ENCODE measurements at regions not wholly inside any gene's neighbourhood (a gene's known extent, or its start where the extent isn't known, plus 50 kb on each side); places are given as distances from the start of the nearest gene placed in this dataset.

DNA sequence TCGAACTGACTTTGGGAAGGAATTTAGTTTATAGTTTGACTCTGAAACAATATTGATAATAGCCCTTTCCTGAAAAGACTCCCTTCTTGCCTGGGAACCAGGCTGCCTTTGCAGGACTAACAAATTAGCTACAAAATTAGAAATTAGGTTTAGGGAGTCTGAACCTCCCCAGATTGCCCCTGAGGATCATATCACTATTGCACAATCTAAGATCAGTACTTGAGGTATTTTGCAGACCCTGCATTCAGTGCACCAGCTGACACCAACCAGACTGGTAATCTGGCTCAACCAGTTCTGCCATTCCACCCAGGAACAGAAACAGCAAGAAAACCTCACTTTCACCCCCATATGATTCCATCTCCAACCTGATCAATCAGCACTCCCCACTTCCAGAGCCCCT lies 131.8 kb upstream of the GALNT5 start:
- Histone ChIP-seq H4K91ac (ENCODE audit: low read depth, low read length, poor library complexity) (no peak overlapping the region), H3K79me1 (ENCODE audit: low read depth, low read length) (no peaks in the 10 kb centered on the region), H4K8ac (ENCODE audit: low read depth, low read length) (no peak overlapping the region), H3K4me1 (ENCODE audit: control insufficient read depth in 2 of 2, insufficient read depth in 1 of 2, low read depth in 1 of 2, low read length in 2 of 2) (no peaks in the 10 kb centered on the region), H3K36me3 (replicated peaks in 1 of 2; ENCODE audit: control insufficient read depth in 2 of 2, insufficient read depth in 2 of 2, low read length in 2 of 2) (no peaks in the 10 kb centered on the region), H3K4me3 (ENCODE audit: low read length in 2 of 2) (no peak overlapping the region), H3K27me3 (ENCODE audit: control insufficient read depth in 3 of 3, insufficient read depth in 3 of 3, low read depth in 1 of 3, low read length in 3 of 3) (no peaks in the 10 kb centered on the region), H3K14ac (ENCODE audit: low read length) (no peak overlapping the region), H3K27ac (replicated peaks; ENCODE audit: low read length) (no peak overlapping the region), H2BK120ac (ENCODE audit: low read depth, low read length) (no peak overlapping the region), H2BK15ac (ENCODE audit: low read length) (no peak overlapping the region), H3K18ac (ENCODE audit: low read length) (no peak overlapping the region), H3K9ac (ENCODE audit: low read depth, low read length, poor library complexity) (no peak overlapping the region), H2BK12ac (ENCODE audit: low read length) (no peak overlapping the region), H2AK5ac (ENCODE audit: low read depth, low read length) (no peak overlapping the region), H3K9me3 (replicated peaks in 1 of 2; ENCODE audit: control insufficient read depth in 2 of 2, insufficient read depth in 1 of 2, low read depth in 1 of 2, low read length in 2 of 2) (no peaks in the 10 kb centered on the region), H3K4ac (ENCODE audit: low read length) (no peak overlapping the region), H3K23ac (ENCODE audit: low read depth, low read length, poor library complexity) (no peak overlapping the region), H3K4me2 (ENCODE audit: insufficient read depth, low read length, poor library complexity, severe bottlenecking) (no peak overlapping the region), H2BK5ac (ENCODE audit: low read length) (no peak overlapping the region), H2AFZ (ENCODE audit: low read length) (no peak overlapping the region)
- DNase-seq (ENCODE audit: low spot score) = no peak
- no CpG with 5 or more reads among the region's 1 CpG for WGBS, 2 donors (ENCODE audit: extremely low coverage in 2 of 2, insufficient read length in 2 of 2, insufficient replicate concordance in 1 of 2)

DNA sequence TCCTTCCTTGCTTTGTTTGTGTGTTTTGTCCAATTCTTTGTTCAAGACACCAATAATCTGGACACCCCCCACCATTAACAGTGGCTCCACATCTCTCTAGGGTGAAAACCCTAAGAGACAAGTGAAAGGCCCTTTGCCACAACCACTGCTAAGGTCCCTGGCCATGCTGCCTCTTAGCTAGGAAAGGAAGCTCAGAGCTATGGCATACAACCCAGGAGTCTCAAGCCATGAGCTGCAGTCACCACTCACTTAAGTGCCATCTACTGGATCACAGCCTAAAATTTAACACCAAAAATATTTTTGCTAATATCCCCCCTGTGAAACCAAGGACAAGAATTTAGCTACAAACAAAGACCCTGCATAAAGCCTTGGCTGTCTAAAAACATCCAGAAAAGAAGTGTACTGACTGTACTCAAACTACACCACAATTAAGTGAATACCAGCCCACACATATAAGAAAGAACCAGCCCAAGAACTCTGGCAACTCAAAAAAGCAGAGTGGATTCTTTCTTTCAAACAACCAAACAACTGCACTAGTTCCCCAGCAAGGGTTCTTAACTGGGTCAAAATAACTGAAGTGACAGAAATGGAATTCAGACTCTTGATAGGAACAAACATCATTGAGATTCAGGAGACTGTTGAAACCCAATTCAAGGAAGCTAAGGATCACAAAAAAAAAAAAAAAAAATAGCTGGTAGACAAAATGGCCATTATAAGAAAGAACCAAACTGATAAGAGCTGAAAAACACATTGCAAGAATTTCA lies 130.1 kb upstream of the GALNT5 start:
- Histone ChIP-seq H3K9ac (ENCODE audit: low read depth, low read length, poor library complexity) (no peak overlapping the region), H3K18ac (ENCODE audit: low read length) (no peak overlapping the region), H3K4me1 (ENCODE audit: control insufficient read depth in 2 of 2, insufficient read depth in 1 of 2, low read depth in 1 of 2, low read length in 2 of 2) (no peaks in the 10 kb centered on the region)

DNA sequence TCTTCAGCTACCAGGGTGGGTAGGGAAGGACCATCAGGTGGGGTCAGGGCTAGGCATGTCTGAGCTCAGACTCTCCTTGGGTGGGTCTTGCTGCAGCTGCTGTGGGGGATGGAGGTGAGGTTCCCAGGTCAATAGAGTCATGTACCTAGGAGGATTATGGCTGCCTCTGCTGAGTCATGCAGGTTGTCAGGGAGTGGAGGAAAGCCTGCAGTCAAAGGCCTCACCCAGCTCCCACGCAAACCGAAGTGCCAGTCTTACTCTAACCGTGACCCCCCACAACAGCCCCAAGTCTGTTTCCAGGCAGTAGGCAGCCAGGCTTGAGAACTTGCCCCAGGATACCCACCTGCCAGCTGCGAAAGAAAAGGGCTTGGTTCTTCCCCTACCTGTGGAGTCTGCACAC lies 113.6 kb upstream of the GALNT5 start:
- H3K4me1 ChIP-seq (ENCODE audit: control insufficient read depth in 2 of 2, insufficient read depth in 1 of 2, low read depth in 1 of 2, low read length in 2 of 2) = no peaks in the 10 kb centered on the region
- H3K79me1 ChIP-seq (ENCODE audit: low read depth, low read length) = no peaks in the 10 kb centered on the region
- H2AFZ ChIP-seq (ENCODE audit: low read length) = no peak overlapping the region
- H2BK120ac ChIP-seq (ENCODE audit: low read depth, low read length) = no peak overlapping the region
- no peaks in the 10 kb centered on the region for H3K9me3 ChIP-seq (replicated peaks in 1 of 2; ENCODE audit: control insufficient read depth in 2 of 2, insufficient read depth in 1 of 2, low read depth in 1 of 2, low read length in 2 of 2)
- no peak overlapping the region for H3K27ac ChIP-seq (replicated peaks; ENCODE audit: low read length)
- no peak overlapping the region for H4K8ac ChIP-seq (ENCODE audit: low read depth, low read length)
- no peak overlapping the region for H3K4ac ChIP-seq (ENCODE audit: low read length)
- H2BK15ac ChIP-seq (ENCODE audit: low read length) = no peak overlapping the region
- no peak for DNase-seq (ENCODE audit: low spot score)
- no peak overlapping the region for H3K23ac ChIP-seq (ENCODE audit: low read depth, low read length, poor library complexity)
- no peak overlapping the region for H2AK5ac ChIP-seq (ENCODE audit: low read depth, low read length)
- no peaks in the 10 kb centered on the region for H3K36me3 ChIP-seq (replicated peaks in 1 of 2; ENCODE audit: control insufficient read depth in 2 of 2, insufficient read depth in 2 of 2, low read length in 2 of 2)
- WGBS, 2 donors (ENCODE audit: extremely low coverage in 2 of 2, insufficient read length in 2 of 2, insufficient replicate concordance in 1 of 2) = no CpG with 5 or more reads among the region's 4 CpGs
- no peak overlapping the region for H4K91ac ChIP-seq (ENCODE audit: low read depth, low read length, poor library complexity)
- H3K4me3 ChIP-seq (ENCODE audit: low read length in 2 of 2) = no peak overlapping the region
- no peak overlapping the region for H3K18ac ChIP-seq (ENCODE audit: low read length)
- peak overlapping the region; percentile 17 for H3K14ac ChIP-seq (ENCODE audit: low read length)
- H3K27me3 ChIP-seq (ENCODE audit: control insufficient read depth in 3 of 3, insufficient read depth in 3 of 3, low read depth in 1 of 3, low read length in 3 of 3) = no peaks in the 10 kb centered on the region
- no peak overlapping the region for H2BK12ac ChIP-seq (ENCODE audit: low read length)
- H2BK5ac ChIP-seq (ENCODE audit: low read length) = no peak overlapping the region
- H3K4me2 ChIP-seq (ENCODE audit: insufficient read depth, low read length, poor library complexity, severe bottlenecking) = no peak overlapping the region
- H3K9ac ChIP-seq (ENCODE audit: low read depth, low read length, poor library complexity) = no peak overlapping the region

More for the DNA sequence above, 130.1 kb upstream of the GALNT5 start:
- no peak overlapping the region for H2BK5ac ChIP-seq (ENCODE audit: low read length)
- no peak overlapping the region for H3K4ac ChIP-seq (ENCODE audit: low read length)
- no peak overlapping the region for H2AFZ ChIP-seq (ENCODE audit: low read length)
- no peaks in the 10 kb centered on the region for H3K36me3 ChIP-seq (replicated peaks in 1 of 2; ENCODE audit: control insufficient read depth in 2 of 2, insufficient read depth in 2 of 2, low read length in 2 of 2)
- H3K27ac ChIP-seq (replicated peaks; ENCODE audit: low read length) = no peak overlapping the region
- no peaks in the 10 kb centered on the region for H3K79me1 ChIP-seq (ENCODE audit: low read depth, low read length)
- H2BK120ac ChIP-seq (ENCODE audit: low read depth, low read length) = no peak overlapping the region
- H2BK12ac ChIP-seq (ENCODE audit: low read length) = no peak overlapping the region
- H3K14ac ChIP-seq (ENCODE audit: low read length) = no peak overlapping the region
- no peak overlapping the region for H3K23ac ChIP-seq (ENCODE audit: low read depth, low read length, poor library complexity)
- H2BK15ac ChIP-seq (ENCODE audit: low read length) = no peak overlapping the region
- H3K4me2 ChIP-seq (ENCODE audit: insufficient read depth, low read length, poor library complexity, severe bottlenecking) = no peak overlapping the region
- no peak overlapping the region for H4K91ac ChIP-seq (ENCODE audit: low read depth, low read length, poor library complexity)
- H3K9me3 ChIP-seq (replicated peaks in 1 of 2; ENCODE audit: control insufficient read depth in 2 of 2, insufficient read depth in 1 of 2, low read depth in 1 of 2, low read length in 2 of 2) = no peaks in the 10 kb centered on the region
- H3K4me3 ChIP-seq (ENCODE audit: low read length in 2 of 2) = no peak overlapping the region
- no peaks in the 10 kb centered on the region for H3K27me3 ChIP-seq (ENCODE audit: control insufficient read depth in 3 of 3, insufficient read depth in 3 of 3, low read depth in 1 of 3, low read length in 3 of 3)
- no peak overlapping the region for H2AK5ac ChIP-seq (ENCODE audit: low read depth, low read length)
- no peak for DNase-seq (ENCODE audit: low spot score)
- H4K8ac ChIP-seq (ENCODE audit: low read depth, low read length) = no peak overlapping the region

DNA sequence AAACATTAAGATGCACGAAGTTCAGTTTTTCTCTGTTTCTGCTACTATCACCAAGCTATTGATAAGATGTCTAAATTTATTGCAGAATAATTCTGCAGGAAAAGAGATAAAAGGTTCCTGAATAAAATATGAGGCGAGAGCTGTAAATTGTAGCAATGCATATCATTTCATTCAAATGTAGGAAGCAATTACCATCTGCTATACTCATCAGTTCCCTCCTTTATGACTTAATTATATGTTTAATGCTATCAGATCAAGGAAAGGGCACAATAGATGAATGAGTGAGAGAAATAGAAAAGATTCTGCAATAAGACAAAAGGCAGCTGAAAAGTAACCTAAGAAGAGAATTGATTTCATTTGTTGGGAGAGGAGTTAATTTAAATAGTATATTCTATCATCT lies 108.2 kb upstream of the GALNT5 start:
- Histone ChIP-seq H3K36me3 (replicated peaks in 1 of 2; ENCODE audit: control insufficient read depth in 2 of 2, insufficient read depth in 2 of 2, low read length in 2 of 2) (no peaks in the 10 kb centered on the region), H3K9ac (ENCODE audit: low read depth, low read length, poor library complexity) (no peak overlapping the region), H3K23ac (ENCODE audit: low read depth, low read length, poor library complexity) (no peak overlapping the region), H3K18ac (ENCODE audit: low read length) (no peak overlapping the region), H3K4me1 (ENCODE audit: control insufficient read depth in 2 of 2, insufficient read depth in 1 of 2, low read depth in 1 of 2, low read length in 2 of 2) (no peaks in the 10 kb centered on the region), H4K8ac (ENCODE audit: low read depth, low read length) (no peak overlapping the region), H4K91ac (ENCODE audit: low read depth, low read length, poor library complexity) (no peak overlapping the region), H3K4ac (ENCODE audit: low read length) (no peak overlapping the region), H2BK5ac (ENCODE audit: low read length) (no peak overlapping the region), H2BK15ac (ENCODE audit: low read length) (no peak overlapping the region), H3K27ac (replicated peaks; ENCODE audit: low read length) (no peak overlapping the region), H3K14ac (ENCODE audit: low read length) (no peak overlapping the region), H2AFZ (ENCODE audit: low read length) (no peak overlapping the region), H3K4me2 (ENCODE audit: insufficient read depth, low read length, poor library complexity, severe bottlenecking) (no peak overlapping the region), H3K27me3 (ENCODE audit: control insufficient read depth in 3 of 3, insufficient read depth in 3 of 3, low read depth in 1 of 3, low read length in 3 of 3) (no peaks in the 10 kb centered on the region), H2BK12ac (ENCODE audit: low read length) (no peak overlapping the region), H2BK120ac (ENCODE audit: low read depth, low read length) (no peak overlapping the region), H3K79me1 (ENCODE audit: low read depth, low read length) (no peaks in the 10 kb centered on the region), H3K9me3 (replicated peaks in 1 of 2; ENCODE audit: control insufficient read depth in 2 of 2, insufficient read depth in 1 of 2, low read depth in 1 of 2, low read length in 2 of 2) (no peaks in the 10 kb centered on the region), H2AK5ac (ENCODE audit: low read depth, low read length) (no peak overlapping the region), H3K4me3 (ENCODE audit: low read length in 2 of 2) (no peak overlapping the region)
- WGBS, 2 donors (ENCODE audit: extremely low coverage in 2 of 2, insufficient read length in 2 of 2, insufficient replicate concordance in 1 of 2) = no CpG with 5 or more reads among the region's 2 CpGs
- DNase-seq (ENCODE audit: low spot score) = no peak
